Panc1 (cell line): ENCODE measurements at regions not wholly inside any gene's neighbourhood (a gene's known extent, or its start where the extent isn't known, plus 50 kb on each side); places are given as distances from the start of the nearest gene placed in this dataset.

ENCODE experiments used
- CTCF ChIP-seq: fragments of 450-650 bp; IDR thresholded peaks from 2 replicates; pipeline ENCODE4 v1.5.1; 2017; ENCODE audit warnings: mild to moderate bottlenecking
- POLR2AphosphoS5 ChIP-seq: IDR thresholded peaks from 2 replicates; pipeline ENCODE4 v1.6.1; 2012; ENCODE audit warnings: mild to moderate bottlenecking, low read depth, low read length, moderate library complexity

- TF ChIP-seq POLR2AphosphoS5, result no peak
- TF ChIP-seq CTCF, result no peak; the same call in 1 of the 2 replicates
These were observed 89.9 kb upstream of the DCBLD2 start for GRCh38 chr3:98991393-98991792.
